ENCODE measurements at regions not wholly inside any gene's neighbourhood (a gene's known extent, or its start where the extent isn't known, plus 50 kb on each side); places are given as distances from the start of the nearest gene placed in this dataset.
"Not testable (repeated sequence)": the region's sequence is repeated elsewhere in the genome, so short reads cannot be mapped to it uniquely, and the experiment has no call there.

DNA sequence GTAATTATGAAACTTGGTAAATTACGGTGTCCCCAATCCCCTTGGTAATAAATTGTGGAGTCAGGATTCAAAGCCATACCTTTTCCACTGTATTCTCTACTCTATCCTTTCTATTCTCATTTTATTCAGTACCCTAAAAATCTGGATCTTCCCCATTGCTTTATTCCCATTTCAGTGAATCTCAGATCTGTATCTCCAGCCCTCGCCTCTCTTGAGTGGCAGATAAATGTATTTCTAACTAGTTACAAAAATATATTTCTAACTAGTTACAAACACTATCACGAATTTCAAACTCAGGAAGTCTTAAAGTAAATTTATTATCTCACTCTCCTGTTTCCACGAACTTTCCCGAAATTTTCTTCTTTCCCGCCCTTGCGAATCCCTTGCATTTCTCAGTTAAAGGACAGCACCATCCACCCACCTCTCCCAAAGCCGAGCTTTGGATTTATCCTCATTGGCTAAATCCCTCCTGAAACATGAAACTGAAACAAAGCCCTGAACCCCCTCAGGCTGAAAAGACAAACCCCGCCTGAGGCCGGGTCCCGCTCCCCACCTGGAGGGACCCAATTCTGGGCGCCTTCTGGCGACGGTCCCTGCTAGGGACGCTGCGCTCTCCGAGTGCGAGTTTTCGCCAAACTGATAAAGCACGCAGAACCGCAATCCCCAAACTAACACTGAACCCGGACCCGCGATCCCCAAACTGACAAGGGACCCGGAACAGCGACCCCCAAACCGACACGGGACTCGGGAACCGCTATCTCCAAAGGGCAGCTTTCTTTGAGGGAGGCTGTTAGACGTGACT, 164.3 kb upstream of the PABPC3 start:
- no peak overlapping the region for H3K27ac Mint-ChIP-seq
- H3K27me3 Mint-ChIP-seq (ENCODE audit: insufficient read depth): peaks cover 53% of the 10 kb centered on the region
- no peaks in the 10 kb centered on the region for H3K36me3 Mint-ChIP-seq (ENCODE audit: low read depth)
- no peak for DNase-seq (ENCODE audit: low spot score)
- no peak overlapping the region for H3K4me3 Mint-ChIP-seq
- peaks cover 7% of the 10 kb centered on the region for H3K4me1 Mint-ChIP-seq (ENCODE audit: low read depth)
- no peaks in the 10 kb centered on the region for H3K9me3 Mint-ChIP-seq
- intact Hi-C loops (cut with micrococcal nuclease): no loop called here

DNA sequence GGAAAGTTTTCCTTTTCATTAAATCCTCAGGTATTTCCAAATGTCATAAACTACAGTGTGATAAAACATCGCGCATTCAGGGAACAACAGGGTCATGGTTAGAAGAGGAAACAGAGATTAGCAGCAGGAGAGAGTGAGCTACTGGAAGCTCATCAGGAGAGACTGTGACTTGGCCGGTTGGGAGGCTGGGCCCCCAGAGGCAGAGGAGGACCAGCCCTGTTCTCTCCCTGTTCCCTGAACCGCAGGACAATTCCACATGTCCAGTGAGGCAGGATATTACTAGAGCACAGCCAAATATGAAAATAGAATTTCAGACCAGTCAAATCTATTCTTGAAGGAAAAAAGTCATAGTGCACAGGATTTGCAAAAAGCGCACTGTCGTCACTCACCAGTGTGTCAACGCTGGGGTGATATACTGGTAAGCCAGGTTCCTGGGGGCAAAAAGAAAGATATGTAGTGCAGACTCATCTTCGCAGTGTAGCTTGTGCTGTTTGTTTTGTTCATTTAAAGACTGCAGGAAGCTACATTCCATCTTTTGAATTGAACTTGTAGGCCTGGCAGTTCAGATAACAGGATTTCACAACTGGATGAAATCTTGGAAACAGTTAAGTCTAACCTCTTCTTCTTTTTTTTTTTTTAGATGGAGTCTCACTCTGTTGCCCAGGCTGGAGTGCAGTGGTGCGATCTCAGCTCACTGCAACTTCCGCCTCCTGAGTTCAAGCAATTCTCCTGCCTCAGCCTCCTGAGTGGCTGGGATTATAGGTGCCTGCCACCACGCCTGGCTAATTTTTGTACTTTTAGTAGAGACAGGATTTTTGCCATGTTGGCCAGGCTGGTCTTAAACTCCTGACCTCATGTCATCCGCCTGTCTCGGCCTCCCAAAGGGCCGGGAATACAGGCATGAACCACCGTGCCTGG, 162.6 kb upstream of the PABPC3 start:
- H3K27ac Mint-ChIP-seq; H3K4me1 Mint-ChIP-seq (ENCODE audit: low read depth); intact Hi-C loops (cut with micrococcal nuclease); H3K9me3 Mint-ChIP-seq; H3K4me3 Mint-ChIP-seq; H3K36me3 Mint-ChIP-seq (ENCODE audit: low read depth); DNase-seq (ENCODE audit: low spot score): not testable (repeated sequence)
- H3K27me3 Mint-ChIP-seq (ENCODE audit: insufficient read depth): peaks cover 51% of the 10 kb centered on the region

DNA sequence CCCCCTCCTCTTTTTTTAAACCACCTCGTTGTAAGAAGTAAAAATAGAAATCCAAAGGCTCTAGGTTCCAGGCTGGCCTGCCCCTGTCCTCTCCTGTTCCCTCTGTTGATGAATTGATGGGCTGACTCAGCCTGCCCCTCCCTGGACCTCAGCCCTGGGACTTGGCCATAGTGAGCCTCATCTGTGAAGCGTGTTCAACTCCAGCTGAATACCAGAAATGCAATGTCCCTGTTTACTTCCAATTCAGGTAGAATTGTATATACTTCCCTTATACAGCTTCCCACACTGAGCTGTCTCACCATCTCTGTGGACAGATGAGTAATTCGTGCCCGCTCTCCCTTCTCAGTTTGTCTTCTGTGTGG, 161.9 kb upstream of the PABPC3 start:
- H3K9me3 Mint-ChIP-seq; H3K36me3 Mint-ChIP-seq (ENCODE audit: low read depth); H3K4me3 Mint-ChIP-seq; H3K4me1 Mint-ChIP-seq (ENCODE audit: low read depth); intact Hi-C loops (cut with micrococcal nuclease); H3K27ac Mint-ChIP-seq; DNase-seq (ENCODE audit: low spot score): not testable (repeated sequence)
- peaks cover 50% of the 10 kb centered on the region for H3K27me3 Mint-ChIP-seq (ENCODE audit: insufficient read depth)

DNA sequence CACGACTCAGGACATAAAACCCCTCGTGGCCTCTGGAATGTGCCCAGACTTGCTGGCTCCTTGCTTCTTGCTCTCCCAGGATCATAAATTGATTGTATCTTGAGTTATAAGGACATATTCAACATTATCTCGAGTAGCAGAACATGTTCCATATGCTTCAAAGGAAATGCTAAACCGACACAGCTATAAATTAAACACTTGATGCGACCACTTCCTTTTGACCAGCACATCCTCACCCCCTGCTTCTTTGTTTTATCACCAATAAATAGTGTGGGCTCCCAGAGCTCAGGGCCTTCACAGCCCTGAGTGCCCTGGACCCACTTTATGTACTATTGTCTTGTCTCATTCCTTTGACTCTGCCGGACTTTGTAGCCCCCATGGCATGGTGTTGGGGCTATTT, 157.0 kb upstream of the PABPC3 start:
- no peak overlapping the region for H3K4me3 Mint-ChIP-seq
- no peaks in the 10 kb centered on the region for H3K9me3 Mint-ChIP-seq
- DNase-seq (ENCODE audit: low spot score): no peak
- H3K27ac Mint-ChIP-seq: no peak overlapping the region
- no peaks in the 10 kb centered on the region for H3K4me1 Mint-ChIP-seq (ENCODE audit: low read depth)
- no peaks in the 10 kb centered on the region for H3K36me3 Mint-ChIP-seq (ENCODE audit: low read depth)
- intact Hi-C loops (cut with micrococcal nuclease): no loop called here
- H3K27me3 Mint-ChIP-seq (ENCODE audit: insufficient read depth): peaks cover 14% of the 10 kb centered on the region

DNA sequence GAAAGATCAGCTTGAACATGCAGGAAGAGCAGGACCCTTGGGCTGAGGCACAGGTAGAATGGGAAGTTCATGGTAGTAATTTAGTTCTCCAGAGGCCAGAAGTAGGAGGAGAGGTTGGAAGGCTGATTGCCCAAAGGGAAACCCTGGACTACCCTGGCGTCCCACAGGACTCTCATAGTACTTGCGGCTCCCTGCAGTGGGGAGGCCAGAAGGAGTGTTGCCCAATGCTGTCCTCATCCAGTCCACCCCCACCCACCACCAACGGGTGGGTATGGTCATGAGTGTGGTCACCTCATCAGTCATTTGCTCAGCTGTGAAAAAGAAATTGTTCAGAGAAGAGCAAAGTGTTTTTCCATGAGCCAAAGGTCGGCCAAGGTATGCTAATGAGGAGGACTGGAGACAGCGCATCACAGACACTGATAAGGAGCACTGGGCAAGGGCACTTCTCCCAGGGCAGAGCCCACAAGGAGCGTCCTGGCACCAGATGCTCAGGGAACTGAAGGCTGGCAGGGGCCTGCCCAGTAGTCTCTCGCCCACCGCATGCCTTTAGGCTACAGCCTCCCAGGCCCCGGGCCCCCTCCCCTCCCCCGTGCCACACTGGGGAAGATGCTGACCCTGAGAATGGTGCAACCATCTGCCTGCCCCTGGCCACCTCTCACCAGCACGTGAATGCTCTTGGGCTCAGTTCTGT, 154.8 kb upstream of the PABPC3 start:
- H3K27ac Mint-ChIP-seq; DNase-seq (ENCODE audit: low spot score); H3K4me1 Mint-ChIP-seq (ENCODE audit: low read depth); intact Hi-C loops (cut with micrococcal nuclease); H3K4me3 Mint-ChIP-seq; H3K36me3 Mint-ChIP-seq (ENCODE audit: low read depth); H3K9me3 Mint-ChIP-seq: not testable (repeated sequence)
- H3K27me3 Mint-ChIP-seq (ENCODE audit: insufficient read depth): peaks cover 12% of the 10 kb centered on the region

DNA sequence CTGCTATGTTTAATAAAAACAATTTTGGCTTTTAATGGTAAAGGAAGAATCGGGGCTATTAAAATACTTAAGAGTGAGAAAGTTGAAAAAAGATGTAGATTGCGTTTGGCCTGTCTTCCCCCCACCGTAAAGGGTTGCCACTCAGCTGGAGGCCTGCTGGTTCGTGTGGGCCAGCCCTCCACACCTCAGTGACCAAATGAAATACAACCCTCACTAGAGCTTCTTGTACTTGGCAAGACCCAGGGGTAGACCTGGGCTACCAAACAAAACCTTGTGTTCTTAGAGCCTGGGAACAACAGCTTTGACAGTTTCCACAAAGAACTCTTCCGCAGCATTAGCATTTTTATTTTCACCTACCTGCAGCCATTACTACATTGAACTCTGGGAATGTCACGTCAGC, 152.8 kb upstream of the PABPC3 start:
- peaks cover 19% of the 10 kb centered on the region for H3K27me3 Mint-ChIP-seq (ENCODE audit: insufficient read depth)
- intact Hi-C loops (cut with micrococcal nuclease): no loop called here

DNA sequence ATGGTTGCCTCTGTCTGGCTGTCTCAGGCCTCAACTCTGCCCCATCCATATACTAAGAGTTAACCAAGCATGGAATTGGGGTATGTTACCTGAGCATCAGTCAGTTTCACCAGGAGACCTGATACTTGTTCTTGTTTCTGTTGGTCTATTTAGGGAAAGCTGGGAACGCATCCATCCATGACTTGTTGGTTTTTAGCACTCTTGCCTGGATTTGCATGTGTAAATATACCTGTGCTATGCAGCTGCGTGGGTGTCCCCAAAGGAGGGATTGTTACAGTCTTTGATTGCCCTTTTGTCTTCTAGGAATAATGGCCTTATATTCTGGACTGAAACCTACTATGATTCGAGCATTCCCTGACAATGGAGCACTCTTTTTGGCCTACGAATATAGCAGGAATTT, 151.9 kb upstream of the PABPC3 start:
- H3K4me1 Mint-ChIP-seq (ENCODE audit: low read depth); DNase-seq (ENCODE audit: low spot score); H3K9me3 Mint-ChIP-seq; H3K36me3 Mint-ChIP-seq (ENCODE audit: low read depth); H3K4me3 Mint-ChIP-seq; H3K27ac Mint-ChIP-seq; intact Hi-C loops (cut with micrococcal nuclease): not testable (repeated sequence)
- H3K27me3 Mint-ChIP-seq (ENCODE audit: insufficient read depth): peaks cover 18% of the 10 kb centered on the region

More for the DNA sequence above, 152.8 kb upstream of the PABPC3 start:
- Mint-ChIP-seq H3K4me1 (ENCODE audit: low read depth) (no peaks in the 10 kb centered on the region), H3K4me3 (no peak overlapping the region), H3K9me3 (no peaks in the 10 kb centered on the region), H3K36me3 (ENCODE audit: low read depth) (no peaks in the 10 kb centered on the region), H3K27ac (no peak overlapping the region)
- DNase-seq (ENCODE audit: low spot score): no peak

DNA sequence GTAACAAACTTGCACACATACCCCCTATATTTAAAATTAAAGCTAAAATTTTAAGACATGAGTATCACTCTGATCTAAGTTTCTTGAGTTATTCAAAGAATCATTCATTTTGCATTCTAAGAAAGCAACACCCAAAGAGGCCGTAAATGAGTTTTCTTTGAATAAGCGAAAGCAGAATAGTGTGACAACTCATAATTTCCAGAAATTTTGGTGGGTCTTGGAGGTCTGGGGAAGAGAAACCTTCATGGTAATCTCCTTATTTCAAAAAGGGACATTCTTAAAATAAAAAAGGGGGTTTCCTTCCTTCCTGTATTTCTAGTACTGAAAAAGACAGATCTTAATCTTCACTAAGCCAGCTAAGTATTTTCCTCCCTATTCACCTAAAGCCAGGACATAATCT, 147.0 kb upstream of the PABPC3 start:
- intact Hi-C loops (cut with micrococcal nuclease): loop anchor here (5.0 kb wide), 1 partner anchor 437 kb away; the partner anchor contains the start of gene PARP4
- DNase-seq (ENCODE audit: low spot score); H3K27ac Mint-ChIP-seq; H3K4me1 Mint-ChIP-seq (ENCODE audit: low read depth); H3K4me3 Mint-ChIP-seq; H3K36me3 Mint-ChIP-seq (ENCODE audit: low read depth); H3K9me3 Mint-ChIP-seq: not testable (repeated sequence)
- peaks cover 20% of the 10 kb centered on the region for H3K27me3 Mint-ChIP-seq (ENCODE audit: insufficient read depth)

DNA sequence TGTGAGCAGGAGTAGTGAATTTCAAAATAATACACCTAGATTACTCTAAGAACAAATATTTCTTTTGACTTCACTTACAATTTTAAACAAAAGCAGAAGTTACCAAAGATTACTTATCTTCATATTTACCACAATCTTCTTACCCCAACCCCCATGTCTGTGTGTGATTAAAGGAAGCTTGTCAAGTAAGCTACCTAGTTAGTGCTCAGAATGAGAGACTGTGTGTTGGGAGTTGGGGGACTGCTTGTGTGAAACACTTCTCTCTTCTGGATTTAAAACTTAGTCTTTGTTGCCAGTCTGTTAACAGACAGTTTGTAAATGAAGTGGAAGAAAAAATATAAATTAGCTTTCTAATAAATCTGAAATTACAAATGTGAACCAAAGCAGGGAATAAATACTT, 145.3 kb upstream of the PABPC3 start:
- H3K36me3 Mint-ChIP-seq (ENCODE audit: low read depth); H3K4me3 Mint-ChIP-seq; intact Hi-C loops (cut with micrococcal nuclease); DNase-seq (ENCODE audit: low spot score); H3K4me1 Mint-ChIP-seq (ENCODE audit: low read depth); H3K9me3 Mint-ChIP-seq; H3K27ac Mint-ChIP-seq: not testable (repeated sequence)
- H3K27me3 Mint-ChIP-seq (ENCODE audit: insufficient read depth): peaks cover 22% of the 10 kb centered on the region

DNA sequence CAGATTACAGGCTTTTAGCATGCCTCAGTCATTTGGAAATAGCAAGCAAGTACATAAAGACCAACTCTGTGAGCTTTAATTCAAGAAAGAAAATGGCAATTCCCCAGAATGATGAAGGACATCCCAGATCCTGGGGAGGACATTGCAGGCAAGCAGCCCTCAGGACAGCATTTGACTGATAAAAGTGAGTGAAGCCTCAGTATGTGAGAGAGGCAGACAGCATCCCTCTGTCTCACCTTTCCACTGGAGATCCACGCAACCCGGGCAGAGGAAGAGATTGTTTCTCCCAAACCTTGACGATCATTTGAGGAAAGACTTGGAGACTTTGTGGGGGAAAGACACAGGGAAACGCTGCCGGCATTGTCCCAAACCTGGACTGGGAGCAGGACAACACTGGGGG, 128.0 kb upstream of the PABPC3 start:
- not testable (repeated sequence) for H3K9me3 Mint-ChIP-seq; H3K27ac Mint-ChIP-seq; H3K27me3 Mint-ChIP-seq (ENCODE audit: insufficient read depth); H3K36me3 Mint-ChIP-seq (ENCODE audit: low read depth); H3K4me3 Mint-ChIP-seq; H3K4me1 Mint-ChIP-seq (ENCODE audit: low read depth); DNase-seq (ENCODE audit: low spot score)
- intact Hi-C loops (cut with micrococcal nuclease): loop anchor here (1.0 to 5.0 kb wide), 3 partner anchors 101 to 387 kb away; no protein-coding TSS in a partner anchor

DNA sequence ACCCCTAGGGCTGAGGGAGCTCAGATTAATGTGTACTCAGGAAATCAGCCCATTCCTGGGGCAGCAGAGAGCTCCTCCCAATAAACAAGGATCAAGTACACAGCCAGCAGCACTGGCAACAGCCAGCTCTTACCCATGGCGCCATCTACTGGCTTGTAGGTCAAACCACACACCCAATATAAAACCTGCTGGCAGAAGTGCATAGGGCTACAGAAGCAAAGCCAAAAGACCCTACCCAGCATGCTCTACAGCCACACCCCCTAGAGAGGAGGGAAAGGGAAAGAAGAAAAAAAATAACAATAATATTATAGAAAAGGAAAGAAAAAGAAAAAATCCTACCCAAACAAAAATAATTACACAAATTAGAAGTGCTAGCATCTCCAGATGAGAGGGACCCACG, 127.5 kb upstream of the PABPC3 start:
- H3K36me3 Mint-ChIP-seq (ENCODE audit: low read depth); H3K27me3 Mint-ChIP-seq (ENCODE audit: insufficient read depth); H3K4me1 Mint-ChIP-seq (ENCODE audit: low read depth); H3K9me3 Mint-ChIP-seq; DNase-seq (ENCODE audit: low spot score); H3K27ac Mint-ChIP-seq; H3K4me3 Mint-ChIP-seq: not testable (repeated sequence)
- intact Hi-C loops (cut with micrococcal nuclease): loop anchor here (1.0 to 5.0 kb wide), 3 partner anchors 101 to 387 kb away; no protein-coding TSS in a partner anchor

DNA sequence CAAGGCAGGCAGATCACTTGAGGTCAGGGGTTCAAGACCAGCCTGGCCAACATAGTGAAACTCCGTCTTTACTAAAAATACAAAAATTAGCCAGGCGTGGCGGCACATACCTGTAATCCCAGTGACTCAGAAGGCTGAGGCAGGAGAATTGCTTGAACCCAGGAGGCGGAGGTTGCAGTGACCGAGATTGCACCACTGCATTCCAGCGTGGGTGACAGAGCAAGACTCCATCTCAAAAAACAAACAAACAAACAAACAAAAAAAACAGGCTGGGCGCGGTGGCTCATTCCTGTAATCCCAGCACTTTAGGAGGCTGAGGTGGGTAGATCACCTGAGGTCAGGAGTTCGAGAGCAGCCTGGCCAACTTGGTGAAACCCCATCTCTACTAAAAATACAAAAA, 122.8 kb upstream of the PABPC3 start:
- intact Hi-C loops (cut with micrococcal nuclease); H3K36me3 Mint-ChIP-seq (ENCODE audit: low read depth); H3K4me3 Mint-ChIP-seq; H3K4me1 Mint-ChIP-seq (ENCODE audit: low read depth); H3K27ac Mint-ChIP-seq; H3K9me3 Mint-ChIP-seq; DNase-seq (ENCODE audit: low spot score): not testable (repeated sequence)
- peaks cover 27% of the 10 kb centered on the region for H3K27me3 Mint-ChIP-seq (ENCODE audit: insufficient read depth)
